ENCODE measurements at regions not wholly inside any gene's neighbourhood (a gene's known extent, or its start where the extent isn't known, plus 50 kb on each side); places are given as distances from the start of the nearest gene placed in this dataset.
"Not testable (repeated sequence)": the region's sequence is repeated elsewhere in the genome, so short reads cannot be mapped to it uniquely, and the experiment has no call there.

DNA sequence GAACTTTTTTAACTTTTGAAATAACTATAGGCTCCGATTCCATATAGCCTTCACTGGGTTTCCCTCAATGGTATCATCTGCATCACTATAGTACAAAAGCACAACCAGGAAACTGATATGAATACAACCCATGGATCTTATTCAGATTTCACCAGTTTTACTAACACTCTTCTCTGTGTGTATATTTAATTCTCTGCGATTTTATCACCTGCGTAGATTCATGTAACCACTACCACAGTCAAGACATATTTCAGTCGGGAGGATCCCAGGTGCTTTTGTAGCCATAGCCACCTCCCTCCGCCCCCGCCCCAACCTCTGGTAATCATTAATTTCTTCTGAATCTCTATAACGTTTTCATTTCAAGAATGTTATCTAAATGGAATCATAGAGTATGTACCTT is 82.8 kb upstream of the C7orf33 start:
- no peak for DNase-seq (ENCODE audit: extremely low read depth, low read depth)

GRCh38 chr7:148514236-148514635 is 76.3 kb upstream of the C7orf33 start:
- no peak for DNase-seq (ENCODE audit: extremely low read depth, low read depth)

GRCh38 chr7:148515237-148515636 is 75.3 kb upstream of the C7orf33 start:
- DNase-seq (ENCODE audit: extremely low read depth, low read depth), result no peak

- no peak for DNase-seq (ENCODE audit: extremely low read depth, low read depth)
Observed at GRCh38 chr7:148515728-148516695, 74.6 kb upstream of the C7orf33 start.

- DNase-seq (ENCODE audit: extremely low read depth, low read depth), result not testable (repeated sequence)
Observed at GRCh38 chr7:148519386-148519785, 71.2 kb upstream of the C7orf33 start.

DNA sequence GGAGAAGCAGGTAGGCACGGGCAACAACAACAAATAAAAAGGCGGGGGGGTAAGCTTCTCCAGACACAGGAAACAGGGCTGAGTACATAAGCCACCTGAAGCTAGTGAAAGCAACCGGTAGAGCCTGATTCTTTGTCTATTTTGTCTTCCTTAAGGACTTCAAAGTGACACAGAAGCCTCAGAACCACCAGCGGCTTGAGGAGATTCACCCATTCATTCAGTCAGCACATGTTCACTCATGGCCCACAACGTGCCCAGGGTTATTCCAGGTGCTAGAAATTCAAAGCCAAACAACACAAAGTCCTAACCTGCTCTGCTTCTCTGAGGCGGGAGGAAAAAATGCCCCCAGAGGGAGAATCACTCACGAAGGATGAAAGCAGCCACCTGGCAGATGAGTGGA is 69.3 kb upstream of the C7orf33 start:
- no peak for DNase-seq (ENCODE audit: extremely low read depth, low read depth)

- no peak for DNase-seq (ENCODE audit: extremely low read depth, low read depth)
Observed at GRCh38 chr7:148523550-148523949, 67.0 kb upstream of the C7orf33 start.

GRCh38 chr7:148524479-148525224 is 65.9 kb upstream of the C7orf33 start:
- DNase-seq (ENCODE audit: extremely low read depth, low read depth), result no peak

DNA sequence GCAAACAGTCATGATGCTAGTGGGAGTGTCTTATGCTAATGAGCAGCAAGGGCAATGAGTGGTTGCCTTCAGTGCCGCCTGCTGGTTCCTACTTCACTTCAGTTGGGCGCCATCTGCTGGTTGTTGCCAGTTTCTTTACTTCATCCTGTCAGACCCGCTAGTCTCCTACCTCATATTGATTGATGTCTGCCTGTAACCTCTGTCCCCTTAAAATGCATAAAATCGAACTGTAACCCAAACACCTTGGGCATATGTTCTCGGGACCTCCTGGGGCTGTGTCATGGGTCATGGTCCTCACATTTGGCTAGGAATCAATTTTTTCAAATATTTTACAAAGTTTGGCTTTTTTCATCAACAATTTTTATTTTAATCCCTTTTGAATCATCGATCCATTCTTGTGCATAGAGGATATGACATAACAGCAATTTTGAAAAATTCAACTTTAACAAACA is 62.8 kb upstream of the C7orf33 start:
- DNase-seq (ENCODE audit: extremely low read depth, low read depth), result peak; percentile 88

DNA sequence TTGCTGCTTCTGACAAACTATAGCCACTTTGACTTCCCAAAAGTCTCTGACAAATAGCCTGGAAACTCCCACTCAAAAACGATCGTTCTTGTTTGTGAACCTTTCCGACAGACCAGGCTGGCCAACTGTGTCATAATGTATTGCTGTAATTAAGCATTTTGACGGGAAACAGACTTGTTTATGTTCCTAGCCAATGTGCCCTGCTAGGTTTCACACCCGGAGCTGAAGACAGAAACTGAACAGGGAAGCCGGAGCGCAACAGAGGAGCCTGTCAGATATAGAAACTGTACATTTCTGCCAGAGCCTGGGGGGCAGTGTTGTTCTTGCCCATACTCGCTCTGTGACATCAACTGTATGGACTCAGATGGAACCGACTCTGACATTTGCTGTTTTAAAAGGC is 55.3 kb upstream of the C7orf33 start:
- no peak for DNase-seq (ENCODE audit: extremely low read depth, low read depth)

- DNase-seq (ENCODE audit: extremely low read depth, low read depth), result no peak
Observed at GRCh38 chr7:148537435-148537834, 53.1 kb upstream of the C7orf33 start.

GRCh38 chr7:148540041-148540738 is 50.4 kb upstream of the C7orf33 start:
- DNase-seq (ENCODE audit: extremely low read depth, low read depth), result no peak
